ENCODE measurements at regions not wholly inside any gene's neighbourhood (a gene's known extent, or its start where the extent isn't known, plus 50 kb on each side); places are given as distances from the start of the nearest gene placed in this dataset.
"Not testable (repeated sequence)": the region's sequence is repeated elsewhere in the genome, so short reads cannot be mapped to it uniquely, and the experiment has no call there.

DNA sequence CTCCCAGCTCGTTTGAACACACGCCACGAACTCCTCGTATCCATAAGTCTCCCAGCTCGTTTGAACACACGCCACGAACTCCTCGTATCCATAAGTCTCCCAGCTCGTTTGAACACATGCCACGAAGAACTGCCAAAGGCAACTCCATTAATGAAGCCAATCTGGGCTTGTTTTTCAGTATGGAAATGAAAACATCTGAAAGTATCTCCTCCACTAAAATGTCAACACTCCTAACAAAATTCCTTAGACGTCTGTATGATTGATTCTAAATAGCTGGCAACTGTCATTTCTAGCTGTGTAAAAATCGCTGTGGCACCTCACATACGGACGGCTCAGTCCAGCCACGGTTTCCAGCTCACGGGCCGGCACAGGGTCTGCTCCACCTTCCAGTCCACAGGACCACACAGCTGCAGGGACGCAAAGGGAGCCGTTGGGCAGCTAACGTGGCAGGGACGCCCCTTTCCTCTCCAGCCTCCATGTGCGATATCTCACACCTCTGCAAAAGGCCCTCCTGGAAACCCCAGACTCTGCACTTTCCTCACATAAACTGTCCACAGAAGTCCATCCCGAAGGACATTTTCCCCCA, 67.1 kb upstream of the METRNL start:
- DNase-seq = no peak
- H3K27ac Mint-ChIP-seq = peak overlapping the region in 1 of 6 donors; percentile 79
- H3K4me3 Mint-ChIP-seq = peak overlapping the region in 1 of 5 donors; percentile 72
- no peaks in the 10 kb centered on the region for H3K9me3 Mint-ChIP-seq
- peaks cover 0 to 2% (median 2%) of the 10 kb centered on the region in 3 donors for H3K27me3 Mint-ChIP-seq (ENCODE audit: low read depth in 3 of 3)
- H3K36me3 Mint-ChIP-seq = peaks cover 3 to 9% (median 4%) of the 10 kb centered on the region in 3 donors
- H3K4me1 Mint-ChIP-seq = no peaks in the 10 kb centered on the region

DNA sequence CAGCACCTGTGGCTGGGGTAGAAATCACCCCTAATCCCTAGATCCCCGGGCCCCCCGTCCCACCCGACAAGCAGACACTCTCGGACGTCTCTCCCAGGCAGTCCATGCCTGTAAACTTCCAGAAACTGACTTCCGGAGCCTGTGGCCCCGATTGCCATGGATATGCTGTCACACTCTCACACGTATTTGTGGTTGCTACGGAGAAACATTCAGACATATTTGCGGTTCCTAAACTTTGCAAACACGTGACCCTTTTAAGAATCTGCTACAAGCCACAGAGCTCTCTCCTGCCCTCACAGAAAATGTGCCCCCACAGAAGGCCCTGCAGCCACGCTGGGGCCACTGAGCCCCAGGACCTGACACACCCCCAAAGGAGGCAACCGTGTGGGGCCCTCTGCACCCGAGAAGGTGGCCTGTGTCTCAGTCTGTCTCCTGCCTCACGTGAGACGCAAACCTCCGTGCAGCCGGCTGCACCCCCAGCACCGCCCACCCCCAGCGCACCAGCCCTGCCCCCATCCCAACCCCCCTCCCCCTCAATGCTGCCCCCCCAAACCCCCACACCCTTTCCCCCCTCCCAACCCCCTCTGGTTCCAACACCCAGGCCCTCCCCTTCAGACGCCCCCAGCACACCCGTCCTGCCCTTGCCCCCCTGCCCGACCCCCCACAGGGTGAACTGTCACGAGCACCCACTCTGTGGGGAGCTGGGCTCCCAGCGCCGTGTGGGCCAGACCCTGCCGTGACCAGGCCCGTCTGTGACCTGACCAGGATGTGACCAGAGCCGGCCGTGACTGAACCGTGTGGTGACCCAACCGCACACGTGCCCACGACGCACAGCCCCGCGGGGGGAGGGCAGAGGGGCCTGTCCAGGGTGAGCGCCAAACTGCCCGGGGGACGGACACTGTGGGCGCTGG, 66.3 kb upstream of the METRNL start:
- Mint-ChIP-seq H3K4me3 (peak overlapping the region in 1 of 5 donors; percentile 72), H3K36me3 (peaks cover 0 to 9% (median 3%) of the 10 kb centered on the region in 3 donors), H3K4me1 (no peaks in the 10 kb centered on the region), H3K27ac (peak overlapping the region in 2 of 6 donors; percentile 55 to 79), H3K9me3 (no peaks in the 10 kb centered on the region), H3K27me3 (ENCODE audit: low read depth in 3 of 3) (peaks cover 0 to 2% (median 2%) of the 10 kb centered on the region in 3 donors)
- DNase-seq = peak in 1 of 3 donors; percentile 50

DNA sequence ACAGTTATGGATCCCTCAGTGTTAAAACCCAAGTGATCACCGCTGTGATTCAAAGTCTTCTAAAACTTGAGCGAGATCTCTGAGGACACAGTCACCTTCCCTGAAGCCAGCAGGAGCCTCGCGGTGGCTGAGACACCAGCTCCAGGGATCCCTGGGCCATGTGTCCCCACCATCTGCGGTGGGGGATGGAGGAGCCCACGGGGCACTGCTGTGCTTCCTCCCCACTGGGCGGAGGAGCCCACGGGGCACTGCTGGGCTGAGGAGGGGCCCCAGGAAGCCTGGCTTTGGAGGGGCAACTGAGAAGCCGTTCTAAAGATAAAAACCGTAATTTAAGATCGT, 65.7 kb upstream of the METRNL start:
- H3K9me3 Mint-ChIP-seq = no peaks in the 10 kb centered on the region

DNA sequence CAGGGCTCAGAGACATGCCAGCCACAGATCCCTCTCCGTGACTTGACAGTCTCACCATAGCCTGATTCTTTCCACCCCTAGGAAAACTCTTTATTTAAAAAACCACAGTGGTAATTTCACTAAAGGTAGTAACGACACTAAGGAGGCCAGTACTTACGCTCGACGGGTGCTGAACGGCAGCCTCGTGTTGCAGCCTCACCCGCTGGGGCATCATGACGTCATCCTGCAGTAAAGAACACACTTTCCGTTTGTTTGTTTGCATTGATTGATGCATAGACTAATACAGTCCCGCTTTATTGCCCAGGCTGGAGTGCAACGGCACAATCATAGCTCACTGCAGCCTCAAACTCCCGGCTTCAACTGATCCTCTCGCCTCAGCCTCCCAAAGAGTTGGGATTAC, 65.1 kb upstream of the METRNL start:
- Mint-ChIP-seq H3K4me1 (no peaks in the 10 kb centered on the region), H3K36me3 (peaks cover 0 to 9% (median 3%) of the 10 kb centered on the region in 3 donors), H3K27me3 (ENCODE audit: low read depth in 3 of 3) (peaks cover 0 to 2% (median 0%) of the 10 kb centered on the region in 3 donors), H3K4me3 (no peak overlapping the region), H3K9me3 (no peaks in the 10 kb centered on the region), H3K27ac (no peak overlapping the region)
- no peak for DNase-seq

More for the DNA sequence above, 65.7 kb upstream of the METRNL start:
- H3K27me3 Mint-ChIP-seq (ENCODE audit: low read depth in 3 of 3) = peaks cover 0 to 2% (median 2%) of the 10 kb centered on the region in 3 donors
- no peak overlapping the region for H3K27ac Mint-ChIP-seq
- H3K4me3 Mint-ChIP-seq = no peak overlapping the region
- H3K36me3 Mint-ChIP-seq = peaks cover 0 to 9% (median 3%) of the 10 kb centered on the region in 3 donors
- DNase-seq = no peak
- H3K4me1 Mint-ChIP-seq = no peaks in the 10 kb centered on the region

DNA sequence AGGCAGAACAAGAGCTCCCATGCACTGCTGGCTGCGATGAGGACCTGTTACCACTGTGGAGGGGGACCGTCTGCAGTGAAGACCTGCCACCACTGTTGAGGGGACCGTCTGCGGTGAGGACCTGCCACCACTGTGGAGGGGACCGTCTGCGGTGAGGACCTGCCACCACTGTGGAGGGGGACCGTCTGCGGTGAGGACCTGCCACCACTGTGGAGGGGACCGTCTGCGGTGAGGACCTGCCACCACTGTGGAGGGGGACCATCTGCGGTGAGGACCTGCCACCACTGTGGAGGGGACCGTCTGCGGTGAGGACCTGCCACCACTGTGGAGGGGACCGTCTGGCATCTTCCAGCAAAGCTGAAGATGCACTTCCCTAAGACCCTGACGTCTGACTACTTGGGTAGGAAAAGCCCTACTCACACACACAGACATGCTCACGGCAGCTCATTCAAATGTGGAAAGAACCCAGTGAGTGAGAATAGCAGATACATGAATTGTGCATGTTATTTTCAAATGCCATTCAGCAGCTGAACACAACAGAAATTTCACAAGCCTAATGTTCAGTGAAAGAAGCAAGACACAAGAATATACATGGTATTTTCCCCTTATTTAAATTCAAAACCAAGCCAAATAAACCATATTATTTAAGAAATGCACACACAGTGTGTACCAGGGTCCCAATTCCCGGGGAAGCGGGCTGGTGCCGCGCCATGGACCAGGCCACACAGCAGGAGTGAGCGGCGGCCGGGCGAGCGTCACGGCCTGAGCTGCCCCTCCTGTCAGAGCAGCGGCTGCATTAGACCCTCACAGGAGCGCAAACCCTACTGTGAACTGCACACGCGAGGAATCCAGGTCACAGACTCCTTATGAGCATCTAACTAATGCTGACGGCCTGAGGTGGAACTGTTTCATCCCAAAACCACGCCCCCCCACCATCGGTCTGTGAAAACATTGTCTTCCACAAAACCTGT, 64.2 kb upstream of the METRNL start:
- H3K4me3 Mint-ChIP-seq = no peak overlapping the region

DNA sequence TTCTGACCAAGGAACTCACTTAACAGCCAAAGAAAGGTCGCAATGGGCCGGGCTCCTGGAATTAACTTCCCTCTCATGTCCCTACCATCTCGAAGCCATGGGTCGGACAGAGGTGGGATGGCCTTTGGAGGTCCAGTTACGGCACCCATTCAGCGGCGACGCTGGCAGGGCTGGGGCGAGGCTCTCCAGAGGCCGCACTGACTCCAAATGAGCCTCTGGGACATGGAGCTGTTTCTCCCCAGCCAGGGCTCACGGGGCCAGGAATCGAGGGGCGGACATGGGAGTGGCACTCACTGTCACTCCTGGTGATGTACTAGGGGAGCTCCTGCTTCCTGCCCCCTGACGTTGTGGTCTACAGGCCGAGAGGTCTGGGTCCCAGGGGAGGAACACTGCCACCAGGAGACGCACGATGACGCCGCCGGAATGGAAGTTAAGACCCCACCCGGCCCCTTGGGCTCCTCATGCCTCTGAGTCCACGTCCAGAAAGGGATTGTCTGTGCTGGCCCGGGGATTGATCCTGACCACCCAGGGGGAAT, 60.7 kb upstream of the METRNL start:
- Mint-ChIP-seq H3K9me3 (no peaks in the 10 kb centered on the region), H3K4me1 (peaks cover 4% of the 10 kb centered on the region in 2 donors), H3K27ac (no peak overlapping the region), H3K36me3 (peaks cover 0 to 4% (median 3%) of the 10 kb centered on the region in 3 donors), H3K27me3 (ENCODE audit: low read depth in 3 of 3) (peaks cover 0 to 2% (median 2%) of the 10 kb centered on the region in 3 donors), H3K4me3 (no peak overlapping the region)
- no peak for DNase-seq

More for the DNA sequence above, 64.2 kb upstream of the METRNL start:
- no peaks in the 10 kb centered on the region for H3K9me3 Mint-ChIP-seq
- H3K36me3 Mint-ChIP-seq = peaks cover 0 to 9% (median 3%) of the 10 kb centered on the region in 3 donors
- H3K27me3 Mint-ChIP-seq (ENCODE audit: low read depth in 3 of 3) = peaks cover 0 to 2% (median 0%) of the 10 kb centered on the region in 3 donors
- H3K27ac Mint-ChIP-seq = peak overlapping the region in 1 of 6 donors; percentile 49
- no peak for DNase-seq
- H3K4me1 Mint-ChIP-seq = no peaks in the 10 kb centered on the region

DNA sequence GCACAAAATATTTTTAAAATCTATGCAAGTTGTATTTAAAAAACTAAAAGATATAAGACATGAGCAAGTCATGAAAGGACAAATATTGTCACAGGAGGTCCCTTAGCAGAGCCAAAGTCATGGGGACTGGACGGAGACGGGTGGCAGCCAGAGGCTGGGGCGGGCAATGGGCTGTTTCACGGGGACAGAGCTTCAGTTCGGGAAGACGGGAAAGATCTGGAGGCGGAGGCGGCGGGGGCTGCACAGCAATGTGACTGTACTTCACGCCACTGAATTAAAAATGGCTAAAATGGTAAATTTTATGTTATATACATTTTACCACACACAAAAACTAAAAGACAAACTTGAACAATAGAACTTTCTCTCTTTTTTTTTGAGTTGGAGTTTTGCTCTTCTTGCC, 60.0 kb upstream of the METRNL start:
- H3K4me3 Mint-ChIP-seq = no peak overlapping the region
- H3K4me1 Mint-ChIP-seq = peaks cover 9 to 11% of the 10 kb centered on the region in 2 donors
- H3K27me3 Mint-ChIP-seq (ENCODE audit: low read depth in 3 of 3) = peaks cover 0 to 2% (median 2%) of the 10 kb centered on the region in 3 donors
- H3K36me3 Mint-ChIP-seq = peaks cover 0 to 4% (median 3%) of the 10 kb centered on the region in 3 donors
- H3K27ac Mint-ChIP-seq = peak overlapping the region in 1 of 6 donors; percentile 73
- no peaks in the 10 kb centered on the region for H3K9me3 Mint-ChIP-seq
- no peak for DNase-seq

DNA sequence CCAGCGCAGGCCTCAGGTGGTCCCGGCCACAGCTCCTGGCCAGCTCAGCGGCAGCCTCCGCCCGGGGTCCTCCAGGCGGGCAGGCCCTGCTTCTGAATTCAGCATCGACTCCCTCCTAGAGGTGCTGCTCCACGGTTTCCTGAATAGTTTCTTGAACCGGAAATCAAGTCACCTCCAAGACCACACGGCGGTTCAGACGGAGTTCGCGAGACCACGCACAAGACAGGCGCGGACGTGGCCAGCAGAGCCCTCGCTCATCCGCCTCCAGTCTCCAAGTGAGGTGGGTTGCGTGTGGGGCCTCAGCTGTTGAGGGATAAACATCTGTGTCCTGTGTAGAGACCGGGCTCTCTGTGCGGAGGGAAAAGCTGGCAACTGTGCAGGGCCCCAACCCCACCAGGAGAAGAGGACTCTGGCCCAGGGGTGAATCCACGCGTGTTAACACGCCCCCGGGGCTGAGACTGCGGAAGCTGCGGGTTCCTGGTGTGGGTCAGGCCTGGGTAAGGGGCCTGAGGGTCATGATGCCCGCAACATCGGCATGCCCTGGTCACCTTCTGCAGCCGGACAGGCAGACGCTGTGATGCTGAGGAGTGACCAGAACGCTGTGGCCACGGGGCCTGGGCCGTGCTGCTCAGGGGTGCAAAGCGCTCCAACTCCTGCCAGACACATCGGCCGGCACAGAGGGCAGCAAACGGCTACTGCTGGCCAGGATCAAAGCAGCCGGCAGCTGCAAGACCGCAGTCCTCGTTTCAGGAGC, 55.0 kb upstream of the METRNL start:
- Mint-ChIP-seq H3K4me1 (peaks cover 33 to 43% of the 10 kb centered on the region in 2 donors), H3K4me3 (peak overlapping the region in 1 of 5 donors; percentile 55), H3K27me3 (ENCODE audit: low read depth in 3 of 3) (peaks cover 3 to 8% (median 4%) of the 10 kb centered on the region in 3 donors), H3K9me3 (no peaks in the 10 kb centered on the region), H3K27ac (peak overlapping the region in 2 of 6 donors; percentile 46 to 49), H3K36me3 (peaks cover 0 to 11% (median 3%) of the 10 kb centered on the region in 3 donors)
- DNase-seq = peak in 2 of 3 donors; percentile 19 to 40

DNA sequence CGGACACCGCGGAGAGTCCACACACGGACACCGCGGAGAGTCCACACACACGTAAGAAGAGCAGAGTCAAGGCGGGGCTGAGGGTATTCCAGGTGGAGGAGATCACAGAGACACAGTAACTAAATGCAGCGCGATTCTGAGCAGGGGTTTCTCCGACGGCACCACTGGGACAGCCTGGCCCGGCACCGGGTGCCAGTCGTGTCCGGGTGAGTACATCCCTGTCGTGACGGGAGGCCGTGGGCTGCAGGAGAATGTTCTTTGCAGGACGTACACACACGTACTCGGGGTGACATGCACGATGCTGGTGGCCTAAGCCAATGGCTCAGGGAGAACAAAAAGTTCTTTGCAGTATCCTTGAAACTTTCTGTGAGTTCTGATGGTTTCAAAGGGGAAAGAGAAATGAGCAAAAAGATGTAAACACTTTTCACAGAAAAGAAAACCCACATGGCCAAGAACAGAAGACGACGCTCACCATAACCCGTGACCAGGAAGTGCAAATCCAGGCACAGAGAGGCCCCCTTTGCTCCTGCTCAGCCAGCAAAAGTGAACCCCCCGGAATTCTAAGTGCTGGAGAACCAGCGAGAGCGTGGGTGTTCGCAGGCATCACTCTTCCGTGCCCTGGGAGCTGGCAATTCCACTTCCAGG, 53.7 kb upstream of the METRNL start:
- H3K4me1 Mint-ChIP-seq = peaks cover 33 to 43% of the 10 kb centered on the region in 2 donors
- peak overlapping the region in 2 of 5 donors; percentile 12 to 46 for H3K4me3 Mint-ChIP-seq
- no peak for DNase-seq
- no peaks in the 10 kb centered on the region for H3K9me3 Mint-ChIP-seq
- peaks cover 0 to 11% (median 11%) of the 10 kb centered on the region in 3 donors for H3K36me3 Mint-ChIP-seq
- peaks cover 3 to 10% (median 4%) of the 10 kb centered on the region in 3 donors for H3K27me3 Mint-ChIP-seq (ENCODE audit: low read depth in 3 of 3)
- peak overlapping the region in 4 of 6 donors; percentile 37 to 81 (median 70) for H3K27ac Mint-ChIP-seq

DNA sequence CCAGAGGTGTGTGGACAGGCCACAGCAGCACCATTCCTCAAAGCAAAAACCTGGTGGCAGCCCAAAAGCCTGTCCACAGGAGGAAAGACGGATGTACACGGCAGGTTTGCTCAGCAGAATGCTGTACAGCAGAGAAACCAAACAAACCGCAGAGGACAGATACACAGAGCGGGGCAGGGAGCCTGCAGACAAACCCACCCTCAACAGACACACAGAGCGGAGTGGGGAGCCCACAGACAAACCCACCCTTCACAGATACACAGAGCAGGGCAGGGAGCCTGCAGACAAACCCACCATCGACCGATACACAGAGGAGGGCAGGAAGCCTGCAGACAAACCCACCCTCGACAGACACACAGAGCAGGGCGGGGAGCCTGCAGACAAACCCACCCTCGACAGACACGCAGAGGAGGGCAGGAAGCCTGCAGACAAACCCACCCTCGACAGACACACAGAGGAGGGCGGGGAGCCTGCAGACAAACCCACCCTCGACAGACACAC, 53.0 kb upstream of the METRNL start:
- Mint-ChIP-seq H3K36me3 (peaks cover 0 to 11% (median 11%) of the 10 kb centered on the region in 3 donors), H3K4me1 (peaks cover 33 to 43% of the 10 kb centered on the region in 2 donors), H3K9me3 (no peaks in the 10 kb centered on the region), H3K27ac (peak overlapping the region in 5 of 6 donors; percentile 6 to 81 (median 64)), H3K27me3 (ENCODE audit: low read depth in 3 of 3) (peaks cover 3 to 10% (median 4%) of the 10 kb centered on the region in 3 donors), H3K4me3 (peak overlapping the region in 3 of 5 donors; percentile 5 to 46 (median 12))
- peak in 1 of 3 donors; percentile 34 for DNase-seq

DNA sequence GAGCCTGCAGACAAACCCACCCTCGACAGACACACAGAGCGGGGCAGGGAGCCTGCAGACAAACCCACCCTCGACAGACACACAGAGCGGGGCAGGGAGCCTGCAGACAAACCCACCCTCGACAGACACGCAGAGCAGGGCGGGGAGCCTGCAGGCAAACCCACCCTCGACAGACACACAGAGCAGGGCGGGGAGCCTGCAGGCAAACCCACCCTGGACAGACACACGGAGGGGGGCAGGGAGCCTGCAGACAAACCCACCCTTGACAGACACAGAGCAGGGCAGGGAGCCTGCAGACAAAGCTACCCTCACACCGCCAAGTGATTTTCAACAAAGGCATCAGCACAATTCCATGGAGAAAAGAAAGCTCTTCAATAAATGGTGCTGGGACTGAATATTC, 52.5 kb upstream of the METRNL start:
- not testable (repeated sequence) for DNase-seq, H3K9me3 Mint-ChIP-seq
- peak overlapping the region in 2 of 6 donors; percentile 27 to 64 for H3K27ac Mint-ChIP-seq
- H3K36me3 Mint-ChIP-seq = peaks cover 0 to 11% (median 11%) of the 10 kb centered on the region in 3 donors
- H3K27me3 Mint-ChIP-seq (ENCODE audit: low read depth in 3 of 3) = peaks cover 2 to 10% (median 3%) of the 10 kb centered on the region in 3 donors
- peaks cover 33 to 43% of the 10 kb centered on the region in 2 donors for H3K4me1 Mint-ChIP-seq
- peak overlapping the region in 1 of 5 donors; percentile 49 for H3K4me3 Mint-ChIP-seq

DNA sequence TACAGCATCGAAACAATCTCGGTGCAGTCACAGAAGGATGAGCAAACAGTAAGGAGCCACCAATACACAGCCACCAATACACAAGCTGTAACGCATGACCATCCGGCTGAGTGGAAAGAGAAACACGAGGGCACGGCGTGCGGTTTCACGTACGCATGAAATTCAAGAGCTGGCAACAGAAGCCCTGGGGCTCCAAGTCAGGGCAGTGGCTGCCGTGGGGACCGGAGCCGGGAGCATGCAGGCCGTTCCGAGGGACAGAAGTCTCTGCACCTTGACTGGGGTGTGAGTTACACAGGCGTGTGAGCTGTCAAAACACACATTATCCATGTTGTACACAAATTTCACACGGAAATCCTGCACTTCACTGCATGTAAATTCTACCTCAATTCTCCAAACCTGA, 50.6 kb upstream of the METRNL start:
- Mint-ChIP-seq H3K36me3 (peaks cover 0 to 15% (median 15%) of the 10 kb centered on the region in 3 donors), H3K27ac (peak overlapping the region in 3 of 6 donors; percentile 45 to 81 (median 77)), H3K9me3 (no peaks in the 10 kb centered on the region), H3K4me3 (no peak overlapping the region), H3K4me1 (peaks cover 28 to 37% of the 10 kb centered on the region in 2 donors), H3K27me3 (ENCODE audit: low read depth in 3 of 3) (peaks cover 2 to 10% (median 3%) of the 10 kb centered on the region in 3 donors)
- no peak for DNase-seq

Measured in immature natural killer cell (primary cell).